Tibial artery (tissue), 4 donors: ENCODE measurements at regions not wholly inside any gene's neighbourhood (a gene's known extent, or its start where the extent isn't known, plus 50 kb on each side); places are given as distances from the start of the nearest gene placed in this dataset.
"Not testable (repeated sequence)": the region's sequence is repeated elsewhere in the genome, so short reads cannot be mapped to it uniquely, and the experiment has no call there.

Experiments
- DNase-seq, 2 donors: peaks; one replicate each; pipeline ENCODE4 v3.0.0-alpha.2; 2019
- H3K27ac ChIP-seq, 2 donors: fragments of 200-600 bp; sonication (generic) in 1 of 2; 1 replicate in 1 of 2; 2 replicates in 1 of 2; pipeline ENCODE4 v1.5.1; 2018 to 2019; ENCODE audit warnings: mild to moderate bottlenecking in 1 of 2
- H3K27me3 ChIP-seq, 2 donors: fragments of 200-600 bp; sonication (generic) in 1 of 2; one replicate each; pipeline versions ENCODE4 v1.5.1 to v1.6.0; 2016 to 2019
- H3K36me3 ChIP-seq, 3 donors: fragments of 200-600 bp; sonication (generic) in 2 of 3; one replicate each; pipeline ENCODE4 v1.5.1; 2016 to 2019; ENCODE audit warnings: mild to moderate bottlenecking in 2 of 3
- H3K4me1 ChIP-seq, 4 donors: fragments of 200-600 bp; sonication (generic) in 2 of 4; 1 replicate in 3 of 4; 2 replicates in 1 of 4; pipeline ENCODE4 v1.5.1; 2016 to 2019
- H3K4me3 ChIP-seq, 2 donors: fragments of 200-600 bp; sonication (generic) in 1 of 2; 1 replicate in 1 of 2; 2 replicates in 1 of 2; pipeline ENCODE4 v1.5.1; 2018 to 2019; ENCODE audit warnings: mild to moderate bottlenecking in 2 of 2
- H3K9me3 ChIP-seq, 3 donors: fragments of 200-600 bp; sonication (generic) in 1 of 3; one replicate each; pipeline ENCODE4 v1.5.1; 2016 to 2019
- CTCF ChIP-seq, 2 experiments: fragments of 200-600 bp in 1 of 2; fragments of 450-650 bp in 1 of 2; IDR thresholded peaks; one replicate each; pipeline ENCODE4 v1.5.1; 2017 to 2019; ENCODE audit warnings: antibody characterized with exemption in 2 of 2, mild to moderate bottlenecking in 1 of 2, moderate library complexity in 1 of 2
- intact Hi-C: fragments of 100-400 bp; cut with DNase I; formaldehyde crosslinking; loops from one replicate; pipeline ENCODE4 v1.15.0; 2023; ENCODE audit warnings: low total_unique reads

GRCh38 chr5:118397236-118397635 lies 591.1 kb downstream of the DTWD2 start:
- TF ChIP-seq CTCF (IDR thresholded peaks at IDR 0.05) = no peak
- Histone ChIP-seq H3K4me1 (no peaks in the 10 kb centered on the region), H3K9me3 (peaks cover 0 to 3% (median 0%) of the 10 kb centered on the region in 3 donors), H3K27me3 (no peaks in the 10 kb centered on the region), H3K36me3 (no peaks in the 10 kb centered on the region), H3K27ac (no peak overlapping the region), H3K4me3 (no peak overlapping the region)
- intact Hi-C loops = no loop called here
- no peak for DNase-seq

- no peak for DNase-seq
- Histone ChIP-seq H3K9me3 (no peaks in the 10 kb centered on the region), H3K27ac (no peak overlapping the region), H3K36me3 (no peaks in the 10 kb centered on the region), H3K4me3 (no peak overlapping the region), H3K4me1 (no peaks in the 10 kb centered on the region), H3K27me3 (no peaks in the 10 kb centered on the region)
- intact Hi-C loops = no loop called here
- no peak for TF ChIP-seq CTCF (IDR thresholded peaks at IDR 0.05)
These were observed 595.9 kb downstream of the DTWD2 start for GRCh38 chr5:118392491-118392890.

GRCh38 chr5:118382931-118383330 lies 605.4 kb downstream of the DTWD2 start:
- H3K27ac ChIP-seq, H3K27me3 ChIP-seq, H3K36me3 ChIP-seq, H3K4me1 ChIP-seq, intact Hi-C loops, DNase-seq, H3K4me3 ChIP-seq, H3K9me3 ChIP-seq: not testable (repeated sequence)

- no peak overlapping the region for H3K27ac ChIP-seq
- H3K4me3 ChIP-seq = no peak overlapping the region
- no peak for DNase-seq
- TF ChIP-seq CTCF (IDR thresholded peaks at IDR 0.05) = no peak
- no peaks in the 10 kb centered on the region for H3K36me3 ChIP-seq
- no peaks in the 10 kb centered on the region for H3K4me1 ChIP-seq
- H3K27me3 ChIP-seq = no peaks in the 10 kb centered on the region
- H3K9me3 ChIP-seq = peaks cover 0 to 6% (median 0%) of the 10 kb centered on the region in 3 donors
- intact Hi-C loops = no loop called here
These were observed 608.9 kb downstream of the DTWD2 start for GRCh38 chr5:118379470-118379869.

- TF ChIP-seq CTCF (IDR thresholded peaks at IDR 0.05) = no peak
- Histone ChIP-seq H3K36me3 (no peaks in the 10 kb centered on the region), H3K27me3 (no peaks in the 10 kb centered on the region), H3K4me1 (no peaks in the 10 kb centered on the region), H3K4me3 (no peak overlapping the region), H3K27ac (no peak overlapping the region), H3K9me3 (peaks cover 0 to 6% (median 0%) of the 10 kb centered on the region in 3 donors)
- intact Hi-C loops = no loop called here
- no peak for DNase-seq
These were observed 609.4 kb downstream of the DTWD2 start for GRCh38 chr5:118378959-118379358.

- Histone ChIP-seq H3K4me3 (no peak overlapping the region), H3K27ac (no peak overlapping the region), H3K9me3 (no peaks in the 10 kb centered on the region), H3K27me3 (no peaks in the 10 kb centered on the region), H3K36me3 (no peaks in the 10 kb centered on the region), H3K4me1 (no peaks in the 10 kb centered on the region)
- no peak for TF ChIP-seq CTCF (IDR thresholded peaks at IDR 0.05)
- intact Hi-C loops = no loop called here
- DNase-seq = no peak
These were observed 610.9 kb downstream of the DTWD2 start for GRCh38 chr5:118377420-118377819.
